HG03159 (cell line): ENCODE measurements at regions not wholly inside any gene's neighbourhood (a gene's known extent, or its start where the extent isn't known, plus 50 kb on each side); places are given as distances from the start of the nearest gene placed in this dataset.
A peak's percentile ranks its signal among the peaks of the same experiment; 100 is the strongest.
"Not testable (repeated sequence)": the region's sequence is repeated elsewhere in the genome, so short reads cannot be mapped to it uniquely, and the experiment has no call there.

Source experiments
- ATAC-seq: cut with Tn5 transposase; IDR thresholded peaks from one replicate; pipeline ENCODE4 v1.9.1; 2021; ENCODE audit warnings: mild to moderate bottlenecking, moderate library complexity; ENCODE audit not compliant: unreplicated experiment

GRCh38 chr1:104018922-104019674 is 269.4 kb downstream of the AMY1C start:
- ATAC-seq = peak; percentile 65

GRCh38 chr1:104019675-104020049 is 270.0 kb downstream of the AMY1C start:
- ATAC-seq = no peak

- ATAC-seq = peak; percentile 50
These were observed 278.8 kb downstream of the AMY1C start for GRCh38 chr1:104028416-104029035.

GRCh38 chr1:104029456-104029970 is 279.8 kb downstream of the AMY1C start:
- ATAC-seq = no peak

- no peak for ATAC-seq
These were observed 307.1 kb downstream of the AMY1C start for GRCh38 chr1:104056786-104057185.

- not testable (repeated sequence) for ATAC-seq
These were observed 307.7 kb downstream of the AMY1C start for GRCh38 chr1:104057219-104057898.

GRCh38 chr1:104061637-104062036 is 311.9 kb downstream of the AMY1C start:
- not testable (repeated sequence) for ATAC-seq

- ATAC-seq = no peak
These were observed 314.7 kb downstream of the AMY1C start for GRCh38 chr1:104064399-104064798.

GRCh38 chr1:104072915-104073371 is 323.2 kb downstream of the AMY1C start:
- ATAC-seq = no peak

- ATAC-seq = no peak
These were observed 323.8 kb downstream of the AMY1C start for GRCh38 chr1:104073463-104073902.

- no peak for ATAC-seq
These were observed 332.5 kb downstream of the AMY1C start for GRCh38 chr1:104082221-104082620.

GRCh38 chr1:104084380-104084779 is 334.7 kb downstream of the AMY1C start:
- no peak for ATAC-seq

- ATAC-seq = no peak
These were observed 343.0 kb downstream of the AMY1C start for GRCh38 chr1:104092698-104093097.

- no peak for ATAC-seq
These were observed 349.1 kb downstream of the AMY1C start for GRCh38 chr1:104098837-104099236.

- no peak for ATAC-seq
These were observed 350.4 kb downstream of the AMY1C start for GRCh38 chr1:104100115-104100514.

- ATAC-seq = no peak
These were observed 355.8 kb downstream of the AMY1C start for GRCh38 chr1:104105465-104105864.

GRCh38 chr1:104120525-104120924 is 370.8 kb downstream of the AMY1C start:
- ATAC-seq = no peak

GRCh38 chr1:104121271-104121670 is 371.6 kb downstream of the AMY1C start:
- no peak for ATAC-seq

- ATAC-seq = no peak
These were observed 375.6 kb downstream of the AMY1C start for GRCh38 chr1:104125266-104125665.

GRCh38 chr1:104125970-104126369 is 376.3 kb downstream of the AMY1C start:
- no peak for ATAC-seq

GRCh38 chr1:104132382-104132973 is 382.8 kb downstream of the AMY1C start:
- peak; percentile 86 for ATAC-seq
